Non-pigmented ciliary epithelial cell (primary cell): ENCODE measurements at regions not wholly inside any gene's neighbourhood (a gene's known extent, or its start where the extent isn't known, plus 50 kb on each side); places are given as distances from the start of the nearest gene placed in this dataset.
A peak's percentile ranks its signal among the peaks of the same experiment; 100 is the strongest.

ENCODE experiments used
- DNase-seq: peaks from one replicate; pipeline ENCODE4 v3.0.0-alpha.2; 2010; ENCODE audit warnings: low read depth

DNA sequence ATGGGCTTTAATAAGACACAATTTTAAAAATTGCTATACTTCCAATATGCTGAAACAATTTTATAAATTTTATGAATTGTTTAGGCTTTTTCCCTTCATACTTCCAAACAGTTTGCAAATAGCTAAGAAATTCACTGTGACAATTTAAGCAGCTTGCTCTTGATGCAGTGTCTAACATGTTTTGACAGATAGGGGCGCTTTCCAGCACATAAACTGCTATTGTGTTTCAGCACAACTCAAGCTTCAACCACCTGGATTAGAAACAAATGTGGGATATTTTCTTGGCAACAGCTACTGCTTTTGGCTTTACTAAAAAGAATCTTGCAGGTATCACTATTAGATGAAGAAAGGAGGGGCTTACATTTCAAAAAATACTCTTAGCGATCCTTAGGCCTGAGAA, 565.8 kb upstream of the DPPA4 start:
- no peak for DNase-seq

GRCh38 chr3:109910772-109911171, 573.4 kb upstream of the DPPA4 start:
- DNase-seq, result no peak

DNA sequence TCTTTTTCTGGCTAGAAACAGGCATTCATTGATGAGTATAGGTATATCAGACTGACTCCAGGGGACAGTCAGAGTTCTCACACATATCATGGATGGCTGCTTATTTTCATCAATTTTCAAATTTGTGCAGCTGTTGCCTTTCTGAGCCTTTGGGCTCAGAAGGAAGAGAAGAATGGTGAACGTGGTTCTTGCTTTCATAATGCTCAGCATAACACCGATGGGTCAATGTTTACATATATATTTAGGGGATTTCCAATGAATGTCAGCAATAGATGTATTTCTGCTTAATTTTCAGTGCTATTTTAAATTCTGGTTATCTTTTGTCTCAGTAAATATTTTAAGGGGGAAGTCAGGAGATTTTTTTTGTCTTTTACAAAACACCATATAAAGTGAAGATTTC, 581.4 kb upstream of the DPPA4 start:
- DNase-seq, result no peak

DNA sequence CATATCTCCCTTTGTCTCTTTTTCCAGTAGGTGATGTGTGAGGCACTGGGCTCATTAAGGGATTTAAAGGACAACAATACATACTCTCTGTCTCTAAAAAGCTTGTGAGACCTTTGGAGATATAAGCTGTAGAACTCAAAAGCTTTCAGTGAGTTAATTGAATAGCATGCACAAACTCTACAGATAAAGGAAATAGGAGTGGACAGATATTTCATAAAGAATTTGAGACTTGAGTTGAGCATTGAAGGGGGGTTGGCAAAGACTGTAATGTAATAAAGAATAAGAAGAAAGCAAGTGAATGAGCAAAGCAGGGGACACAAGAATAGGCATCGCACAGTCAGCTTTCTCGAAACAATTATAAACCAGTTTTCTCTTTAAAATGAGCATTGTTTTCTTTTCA, 583.4 kb upstream of the DPPA4 start:
- DNase-seq, result no peak

GRCh38 chr3:109921509-109921908, 584.2 kb upstream of the DPPA4 start:
- DNase-seq, result no peak

GRCh38 chr3:109922856-109923255, 585.5 kb upstream of the DPPA4 start:
- no peak for DNase-seq

- DNase-seq, result no peak
Observed at GRCh38 chr3:109923431-109923830, 586.1 kb upstream of the DPPA4 start.

- no peak for DNase-seq
Observed at GRCh38 chr3:109924196-109924595, 586.9 kb upstream of the DPPA4 start.

- DNase-seq, result no peak
Observed at GRCh38 chr3:109926376-109926775, 589.0 kb upstream of the DPPA4 start.

DNA sequence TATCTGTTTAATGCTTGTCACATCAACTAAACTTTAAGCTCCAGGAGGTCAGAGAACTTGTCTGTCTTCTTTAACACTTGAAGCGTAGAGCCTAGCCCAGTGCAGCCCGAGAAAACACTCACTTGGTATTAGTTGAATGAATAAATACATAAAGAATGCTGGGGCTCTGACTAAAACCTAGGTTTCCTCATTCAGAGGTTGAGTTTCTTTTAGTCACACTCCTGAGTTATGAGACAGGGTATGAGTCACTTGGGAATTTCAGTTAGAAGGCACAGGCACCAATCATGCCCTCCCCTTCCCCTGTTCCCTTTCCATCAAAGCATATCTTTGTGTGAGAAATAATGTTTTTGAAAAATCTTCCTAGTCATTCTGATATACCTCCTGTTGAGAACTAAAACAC, 589.8 kb upstream of the DPPA4 start:
- DNase-seq, result peak; percentile 94

DNA sequence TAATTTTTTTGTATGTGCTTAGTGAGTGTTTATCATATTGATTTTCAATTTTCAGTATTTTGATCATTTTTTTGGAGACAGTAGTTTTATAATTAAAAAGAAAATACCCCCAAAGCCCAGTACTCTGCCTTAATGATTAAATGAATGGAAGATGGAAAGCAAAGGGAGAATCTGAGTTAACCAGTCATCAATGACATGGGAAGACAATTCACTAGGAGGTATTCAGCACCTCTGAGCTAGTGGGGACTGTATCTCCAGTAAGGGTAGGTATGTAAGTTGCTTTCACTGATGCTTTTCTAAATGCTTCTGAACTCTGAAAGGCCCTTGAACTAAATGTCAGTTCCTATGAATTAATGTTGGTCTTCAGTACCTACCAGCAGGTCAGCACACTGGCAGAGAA, 590.4 kb upstream of the DPPA4 start:
- DNase-seq, result no peak

GRCh38 chr3:109930582-109930981, 593.2 kb upstream of the DPPA4 start:
- no peak for DNase-seq

- DNase-seq, result no peak
Observed at GRCh38 chr3:109933576-109933975, 596.2 kb upstream of the DPPA4 start.

GRCh38 chr3:109939817-109940216, 602.5 kb upstream of the DPPA4 start:
- DNase-seq, result no peak

- no peak for DNase-seq
Observed at GRCh38 chr3:109943181-109943580, 605.8 kb upstream of the DPPA4 start.

DNA sequence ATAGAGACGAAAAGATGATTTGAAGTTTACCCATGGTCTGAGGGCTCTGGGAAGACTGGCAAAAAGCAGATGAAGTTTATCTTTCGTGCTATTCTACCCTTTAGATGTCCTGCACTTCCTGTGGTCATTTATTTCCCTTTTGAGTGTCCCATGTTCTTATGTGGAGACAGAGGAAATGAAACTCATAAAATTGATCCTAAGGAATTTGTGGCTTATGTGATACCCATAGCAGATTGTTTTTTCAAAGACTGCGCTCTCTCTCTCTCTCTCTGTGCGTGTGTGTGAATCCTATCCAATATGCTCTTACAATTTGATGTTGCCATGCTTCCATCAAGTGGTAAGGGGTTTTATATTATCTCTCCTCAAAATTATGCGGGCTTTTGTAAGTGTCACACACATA, 607.5 kb upstream of the DPPA4 start:
- DNase-seq, result no peak

GRCh38 chr3:109952924-109953323, 615.6 kb upstream of the DPPA4 start:
- DNase-seq, result no peak

DNA sequence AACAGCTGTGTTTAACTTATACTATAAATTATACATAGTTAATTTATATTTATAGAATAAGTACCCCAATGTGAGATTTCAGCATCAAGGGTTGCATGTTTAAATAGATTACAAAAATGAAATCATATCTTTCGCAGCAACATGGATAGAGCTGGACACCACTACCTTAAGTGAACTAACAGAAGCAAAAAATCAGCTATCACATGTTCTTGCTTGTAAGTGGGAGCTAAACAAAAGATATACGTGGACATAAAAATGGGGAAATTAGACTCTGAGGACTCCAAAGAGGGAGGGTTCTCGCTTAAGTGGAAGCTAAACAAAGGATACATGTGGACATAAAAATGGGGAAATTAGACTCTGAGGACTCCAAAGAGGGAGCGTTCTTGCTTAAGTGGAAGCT, 626.5 kb upstream of the DPPA4 start:
- DNase-seq, result no peak

DNA sequence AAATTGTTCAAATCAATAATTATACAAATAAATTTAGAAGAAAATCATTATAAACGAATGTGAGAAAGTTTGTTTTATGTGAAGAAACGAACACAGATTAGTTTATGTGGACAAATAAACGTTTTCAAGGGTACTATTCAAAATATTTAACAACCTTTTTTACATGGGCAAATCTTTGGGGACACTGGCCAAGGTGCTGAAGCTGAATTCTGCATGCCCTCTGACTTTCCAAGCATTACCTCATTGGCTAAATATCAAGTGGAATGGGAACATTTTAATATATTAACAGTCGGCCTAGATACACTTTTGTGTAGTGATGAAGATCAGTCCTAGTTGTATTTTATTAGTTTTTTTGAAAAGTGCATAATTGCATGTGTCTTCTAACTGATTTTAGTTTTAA, 636.4 kb upstream of the DPPA4 start:
- no peak for DNase-seq

DNA sequence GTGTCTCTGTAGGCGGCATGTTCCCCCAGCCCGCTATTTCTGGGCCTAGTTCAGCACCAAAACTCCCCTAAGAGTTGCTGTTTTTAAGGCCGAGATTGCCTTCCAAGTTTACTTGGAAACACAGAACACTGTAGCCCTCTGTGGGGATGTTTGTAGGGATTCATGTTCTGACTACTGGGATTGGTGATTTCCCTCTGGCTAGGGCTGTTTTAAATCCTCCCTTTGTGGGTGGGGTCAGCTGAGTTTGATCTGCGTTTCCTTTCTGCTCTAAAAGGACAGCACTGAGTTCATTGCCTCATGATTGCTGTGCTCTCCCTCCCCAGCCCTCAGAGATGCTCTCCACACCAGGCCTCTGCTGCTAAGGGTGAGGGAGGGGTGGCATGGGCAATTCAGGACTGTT, 640.6 kb upstream of the DPPA4 start:
- no peak for DNase-seq

DNA sequence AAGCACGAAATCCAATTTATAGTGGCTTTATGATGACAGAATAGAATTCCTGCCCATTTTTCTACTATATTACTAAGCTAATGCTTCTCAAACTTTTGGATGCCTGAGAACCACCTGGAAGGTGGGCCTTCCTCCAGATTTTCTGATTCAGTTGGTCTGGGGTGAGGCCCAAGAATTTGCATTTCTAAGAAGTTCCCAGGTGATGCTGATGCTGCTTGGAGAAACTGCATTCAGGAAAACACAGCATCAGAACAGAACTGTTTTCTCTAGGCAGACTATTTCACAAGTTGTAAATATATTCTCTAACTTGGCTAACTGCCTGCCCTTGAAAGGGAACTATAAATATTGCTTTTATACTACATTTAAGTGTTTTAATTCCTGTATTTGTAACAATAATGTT, 644.9 kb upstream of the DPPA4 start:
- DNase-seq, result no peak

DNA sequence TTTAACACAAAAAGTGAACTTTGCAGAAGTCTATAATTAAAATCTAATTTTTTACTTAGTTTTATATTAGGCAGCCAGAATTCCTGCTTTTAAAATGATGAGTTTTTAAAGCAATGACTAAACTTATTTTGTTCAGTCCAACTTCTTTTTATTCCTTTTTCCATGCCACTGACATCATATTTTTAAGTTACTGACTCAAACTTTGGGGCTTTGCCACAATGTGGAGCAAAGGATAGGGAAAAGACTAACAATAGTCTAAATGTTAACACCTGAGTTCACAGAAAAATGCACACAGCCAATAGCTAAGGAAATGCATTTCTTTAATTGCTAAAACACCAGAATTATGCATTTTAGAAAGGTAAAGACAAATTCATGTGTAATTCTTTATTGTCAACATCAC, 647.6 kb upstream of the DPPA4 start:
- DNase-seq, result no peak

DNA sequence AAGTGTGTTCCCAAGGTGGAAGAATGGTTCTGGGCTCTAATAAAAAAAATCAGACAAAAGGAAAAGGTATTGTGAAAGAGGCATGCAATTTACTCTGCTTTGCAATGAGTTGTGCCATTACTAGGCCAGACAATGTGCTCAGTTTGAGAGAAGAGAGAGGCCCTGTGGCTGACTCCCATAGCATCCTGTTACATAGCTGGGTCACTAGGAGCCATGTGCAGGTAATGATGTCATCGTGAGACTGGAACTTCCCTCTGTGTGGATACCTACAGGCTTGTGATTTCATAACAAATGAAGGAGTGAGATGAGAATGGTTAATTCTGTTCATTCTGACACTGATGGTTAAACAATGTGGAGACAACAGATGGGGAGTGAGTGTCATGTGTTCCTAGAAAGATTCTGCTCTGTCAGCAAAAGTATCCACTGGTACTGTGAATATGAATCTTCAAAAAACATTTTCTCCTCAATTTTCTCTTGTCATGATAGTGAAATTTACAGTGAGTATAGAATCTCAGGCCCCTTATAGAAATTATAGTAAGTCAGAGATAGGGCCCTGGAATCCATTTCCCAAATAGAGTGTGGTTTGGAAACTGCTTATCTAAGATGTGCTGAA, 648.7 kb upstream of the DPPA4 start:
- DNase-seq, result no peak

- DNase-seq, result no peak
Observed at GRCh38 chr3:109994853-109995252, 657.5 kb upstream of the DPPA4 start.

GRCh38 chr3:109995377-109995776, 658.0 kb upstream of the DPPA4 start:
- no peak for DNase-seq
